Sigmoid colon (tissue), 6 donors: ENCODE measurements at regions not wholly inside any gene's neighbourhood (a gene's known extent, or its start where the extent isn't known, plus 50 kb on each side); places are given as distances from the start of the nearest gene placed in this dataset.
A peak's percentile ranks its signal among the peaks of the same experiment; 100 is the strongest.

Source experiments
- DNase-seq: peaks from one replicate; pipeline ENCODE4 v3.0.0-alpha.2; 2019
- H3K27ac ChIP-seq, 4 donors: fragments of 200-600 bp; sonication (generic); one replicate each; pipeline ENCODE4 v1.5.1; 2016 to 2019; ENCODE audit warnings: mild to moderate bottlenecking in 1 of 4
- H3K27me3 ChIP-seq, 3 donors: fragments of 200-600 bp; sonication (generic); one replicate each; pipeline ENCODE4 v1.5.1; 2019; ENCODE audit warnings: mild to moderate bottlenecking in 1 of 3
- H3K36me3 ChIP-seq, 4 donors: fragments of 200-600 bp; sonication (generic); one replicate each; pipeline ENCODE4 v1.5.1; 2016 to 2019
- H3K4me1 ChIP-seq, 4 donors: fragments of 200-600 bp; sonication (generic); one replicate each; pipeline ENCODE4 v1.5.1; 2017 to 2019
- H3K4me3 ChIP-seq, 4 donors: fragments of 200-600 bp; sonication (generic); one replicate each; pipeline ENCODE4 v1.5.1; 2017 to 2019; ENCODE audit warnings: mild to moderate bottlenecking in 2 of 4, moderate library complexity in 1 of 4
- H3K9me3 ChIP-seq, 4 donors: fragments of 200-600 bp in 3 of 4; sonication (generic) in 3 of 4; one replicate each; pipeline versions ENCODE4 v1.5.1 to v1.6.1; 2013 to 2019
- CTCF ChIP-seq, 4 experiments: fragments of 450-650 bp in 3 of 4; fragments of 200-600 bp in 1 of 4; IDR thresholded peaks; one replicate each; pipeline ENCODE4 v1.5.1; 2016 to 2019; ENCODE audit warnings: antibody characterized with exemption in 4 of 4, mild to moderate bottlenecking in 3 of 4, moderate library complexity in 2 of 4
- EP300 ChIP-seq, 4 donors: sonication (generic); formaldehyde crosslinking; IDR thresholded peaks; one replicate each; pipeline ENCODE4 v1.6.1; 2017; ENCODE audit warnings: antibody characterized with exemption in 4 of 4
- POLR2A ChIP-seq, 2 donors: fragments of 450-650 bp; IDR thresholded peaks; one replicate each; pipeline ENCODE4 v1.6.1; 2016; ENCODE audit warnings: antibody characterized with exemption in 2 of 2, mild to moderate bottlenecking in 2 of 2, moderate library complexity in 2 of 2
- POLR2AphosphoS5 ChIP-seq, 4 donors: sonication (generic); formaldehyde crosslinking; IDR thresholded peaks; one replicate each; pipeline ENCODE4 v1.6.1; 2017; ENCODE audit warnings: antibody characterized with exemption in 4 of 4
- WGBS, 2 donors: extraction: QIAGEN DNeasy Blood & Tissue Kit; methylation state at CpG; one replicate each; pipeline ENCODE4 v1.1.7; 2013; 5-methylcytosine and 5-hydroxymethylcytosine counted together
- intact Hi-C: fragments of 100-400 bp; cut with DNase I; formaldehyde crosslinking; loops from one replicate; pipeline ENCODE4 v1.15.1; 2023
- donor health status: healthy with polysubstance abuse.
- donor health status: healthy.

- Histone ChIP-seq H3K4me1 (peaks cover 0 to 6% (median under 1%) of the 10 kb centered on the region in 4 donors), H3K4me3 (no peak overlapping the region), H3K36me3 (no peaks in the 10 kb centered on the region), H3K27me3 (no peaks in the 10 kb centered on the region), H3K27ac (no peak overlapping the region), H3K9me3 (no peaks in the 10 kb centered on the region)
- WGBS, 2 donors: 80 to 85% methylated on average over 2 of the region's 2 CpGs
- TF ChIP-seq POLR2A (IDR thresholded peaks at IDR 0.05): no peak
- no peak for TF ChIP-seq EP300 (IDR thresholded peaks at IDR 0.05)
- no peak for TF ChIP-seq CTCF (IDR thresholded peaks at IDR 0.05)
- no peak for TF ChIP-seq POLR2AphosphoS5 (IDR thresholded peaks at IDR 0.05)
- DNase-seq: no peak
- intact Hi-C loops: no loop called here
Measured at GRCh38 chr18:24982831-24983230, 369.1 kb downstream of the ZNF521 start.

GRCh38 chr18:24983566-24984139, 368.3 kb downstream of the ZNF521 start:
- WGBS, 2 donors: 93% methylated on average over 8 of the region's 8 CpGs
- TF ChIP-seq POLR2AphosphoS5 (IDR thresholded peaks at IDR 0.05) (no peak), EP300 (IDR thresholded peaks at IDR 0.05) (no peak), CTCF (IDR thresholded peaks at IDR 0.05) (no peak), POLR2A (IDR thresholded peaks at IDR 0.05) (no peak)
- H3K36me3 ChIP-seq: no peaks in the 10 kb centered on the region
- no peak overlapping the region for H3K4me3 ChIP-seq
- H3K27ac ChIP-seq: no peak overlapping the region
- no peaks in the 10 kb centered on the region for H3K27me3 ChIP-seq
- no peak for DNase-seq
- H3K9me3 ChIP-seq: no peaks in the 10 kb centered on the region
- peaks cover 0 to 10% (median 4%) of the 10 kb centered on the region in 4 donors for H3K4me1 ChIP-seq
- intact Hi-C loops: no loop called here

GRCh38 chr18:24985586-24985985, 366.4 kb downstream of the ZNF521 start:
- peak overlapping the region in 1 of 4 donors; percentile 59 for H3K27ac ChIP-seq
- H3K36me3 ChIP-seq: no peaks in the 10 kb centered on the region
- no peaks in the 10 kb centered on the region for H3K9me3 ChIP-seq
- H3K4me3 ChIP-seq: no peak overlapping the region
- 83 to 91% methylated on average over 4 of the region's 4 CpGs for WGBS, 2 donors
- no peaks in the 10 kb centered on the region for H3K27me3 ChIP-seq
- intact Hi-C loops: no loop called here
- TF ChIP-seq CTCF (IDR thresholded peaks at IDR 0.05) (no peak), EP300 (IDR thresholded peaks at IDR 0.05) (no peak), POLR2A (IDR thresholded peaks at IDR 0.05) (no peak), POLR2AphosphoS5 (IDR thresholded peaks at IDR 0.05) (no peak)
- DNase-seq: no peak
- H3K4me1 ChIP-seq: peaks cover 0 to 10% (median 4%) of the 10 kb centered on the region in 4 donors

- intact Hi-C loops: no loop called here
- H3K27me3 ChIP-seq: no peaks in the 10 kb centered on the region
- WGBS, 2 donors: 49 to 68% methylated on average over 6 of the region's 6 CpGs
- TF ChIP-seq EP300 (IDR thresholded peaks at IDR 0.05) (no peak), POLR2A (IDR thresholded peaks at IDR 0.05) (no peak), POLR2AphosphoS5 (IDR thresholded peaks at IDR 0.05) (no peak), CTCF (IDR thresholded peaks at IDR 0.05) (no peak)
- no peaks in the 10 kb centered on the region for H3K36me3 ChIP-seq
- H3K4me3 ChIP-seq: no peak overlapping the region
- peak overlapping the region in 2 of 4 donors; percentile 14 to 59 for H3K27ac ChIP-seq
- H3K9me3 ChIP-seq: no peaks in the 10 kb centered on the region
- peaks cover 0 to 10% (median 4%) of the 10 kb centered on the region in 4 donors for H3K4me1 ChIP-seq
- no peak for DNase-seq
Measured at GRCh38 chr18:24986666-24987302, 365.2 kb downstream of the ZNF521 start.
